ENCODE measurements at regions not wholly inside any gene's neighbourhood (a gene's known extent, or its start where the extent isn't known, plus 50 kb on each side); places are given as distances from the start of the nearest gene placed in this dataset.

GRCh38 chr11:10993640-10994039, 135.8 kb upstream of the ZBED5 start:
- H3K27me3 ChIP-seq (replicated peaks in 1 of 4; ENCODE audit: control insufficient read depth in 3 of 4, extremely low read depth in 1 of 4, insufficient read depth in 3 of 4, low read length in 3 of 4) = no peaks in the 10 kb centered on the region
- H3K9me3 ChIP-seq (ENCODE audit: insufficient read depth in 2 of 2, low read depth in 1 of 2, low read length in 1 of 2) = no peaks in the 10 kb centered on the region
- ChIA-PET CTCF (ENCODE audit: partially characterized antibody) (interaction anchor here (0.6 to 1.4 kb wide), 4 partner anchors 12 to 332 kb away, joined by 3 to 4 read pairs (median 3); no protein-coding TSS in a partner anchor), POLR2A (ENCODE audit: partially characterized antibody) (no interaction called here)
- H2AFZ ChIP-seq (ENCODE audit: low read length) = no peak overlapping the region
- no peak overlapping the region for H4K5ac ChIP-seq (ENCODE audit: insufficient read length, low read depth, low read length)
- H3K36me3 ChIP-seq (ENCODE audit: control insufficient read depth in 2 of 4, insufficient read depth in 4 of 4, low read length in 3 of 4) = no peaks in the 10 kb centered on the region
- H3K4me2 ChIP-seq (ENCODE audit: insufficient read depth in 1 of 2, low read depth in 2 of 2, low read length in 2 of 2) = no peak overlapping the region
- H3K56ac ChIP-seq (replicated peaks; ENCODE audit: insufficient read length, low read depth, low read length) = no peak overlapping the region
- no peaks in the 10 kb centered on the region for H4K20me1 ChIP-seq (replicated peaks in 1 of 2; ENCODE audit: control insufficient read depth in 1 of 2, insufficient read depth in 2 of 2, low read length in 2 of 2)
- H2BK15ac ChIP-seq (ENCODE audit: low read length) = no peak overlapping the region
- H3K14ac ChIP-seq (ENCODE audit: insufficient read length) = no peak overlapping the region
- H3K23me2 ChIP-seq (ENCODE audit: low read depth, low read length) = no peaks in the 10 kb centered on the region
- H2BK120ac ChIP-seq (replicated peaks; ENCODE audit: low read depth, low read length) = no peak overlapping the region
- H3K4ac ChIP-seq (replicated peaks; ENCODE audit: insufficient read length, low read depth, low read length) = no peak overlapping the region
- no peak overlapping the region for H4K8ac ChIP-seq (ENCODE audit: extremely low read depth, insufficient read depth, low read length)
- H2BK12ac ChIP-seq (ENCODE audit: low read depth, low read length) = no peak overlapping the region
- FAIRE-seq = no peak
- DNase-seq (ENCODE audit: low read depth in 1 of 2, low spot score in 2 of 2) = no peak
- no peak overlapping the region for H3K23ac ChIP-seq (ENCODE audit: insufficient read length)
- no peak overlapping the region for H3K27ac ChIP-seq (ENCODE audit: low read depth, low read length)
- no peak overlapping the region for H3K9ac ChIP-seq (replicated peaks in 1 of 4; ENCODE audit: extremely low read depth in 1 of 4, low read depth in 3 of 4, low read length in 3 of 4)
- no peaks in the 10 kb centered on the region for H3K79me2 ChIP-seq (ENCODE audit: control insufficient read depth in 1 of 2, insufficient read depth in 2 of 2, low read length in 2 of 2)
- H2BK5ac ChIP-seq (ENCODE audit: low read depth, low read length) = no peak overlapping the region
- H3K4me1 ChIP-seq (replicated peaks in 1 of 4; ENCODE audit: control insufficient read depth in 3 of 4, insufficient read depth in 4 of 4, low read length in 3 of 4) = no peaks in the 10 kb centered on the region
- H2BK20ac ChIP-seq (ENCODE audit: low read length) = no peak overlapping the region
- no peak overlapping the region for H3K4me3 ChIP-seq (ENCODE audit: extremely low read depth in 1 of 4, insufficient read depth in 2 of 4, low read depth in 3 of 4, low read length in 4 of 4)
- TF ChIP-seq ZNF274 (IDR thresholded peaks at IDR 0.05; ENCODE audit: borderline replicate concordance, extremely low read depth, low read length) = no peak
- TF ChIP-seq JUN (IDR thresholded peaks at IDR 0.05; ENCODE audit: low read depth, low read length) = no peak
- TF ChIP-seq SUZ12 (IDR thresholded peaks at IDR 0.05; ENCODE audit: low read length) = no peak
- no peak for TF ChIP-seq GABPA (IDR thresholded peaks at IDR 0.05; ENCODE audit: borderline replicate concordance, insufficient read depth, low read length)
- TF ChIP-seq CHD1 (IDR thresholded peaks at IDR 0.05; ENCODE audit: low read depth, low read length) = no peak
- no peak for TF ChIP-seq HDAC6 (IDR thresholded peaks at IDR 0.05; ENCODE audit: low read depth, low read length)
- TF ChIP-seq RXRA (IDR thresholded peaks at IDR 0.05; ENCODE audit: insufficient read depth, low read depth, low read length) = no peak
- no peaks in the 10 kb centered on the region for H3K79me1 ChIP-seq (ENCODE audit: low read depth, low read length)
- no peak overlapping the region for H4K91ac ChIP-seq (replicated peaks; ENCODE audit: insufficient read length, low read length)
- H2AK5ac ChIP-seq (ENCODE audit: low read depth, low read length) = no peak overlapping the region
- no peak overlapping the region for H3K18ac ChIP-seq (ENCODE audit: extremely low read depth, low read length)
- 95% methylated on average over 5 of the region's 5 CpGs; no CpG with 5 or more reads in 1 of the 2 experiments for WGBS, 2 experiments (ENCODE audit: extremely low coverage in 1 of 2, insufficient coverage in 1 of 2, insufficient read length in 1 of 2, insufficient replicate concordance in 2 of 2, low coverage in 1 of 2, low lambda C conversion rate in 2 of 2, missing lambda C conversion rate in 1 of 2)

Data from H1 (cell line).